IMR-90 (cell line): ENCODE measurements at regions not wholly inside any gene's neighbourhood (a gene's known extent, or its start where the extent isn't known, plus 50 kb on each side); places are given as distances from the start of the nearest gene placed in this dataset.

Source experiments
- ATAC-seq: fragments of 200-7000 bp; cut with Tn5 transposase; 2 replicates; pipeline ENCODE4 v1.9.1; 2020; ENCODE audit warnings: low read depth, mild to moderate bottlenecking, moderate library complexity
- BruUV-seq: library from RNA; stranded (reverse); fragments of 400-500 nt; replicated peaks from 2 replicates; lab custom pipeline; 2021; lab: Mats Ljungman, UMichigan
- CTCF ChIA-PET: fragments of 300-600 bp; formaldehyde crosslinking; extraction: SDS; loops from one replicate; lab custom pipeline; 2021; ENCODE audit warnings: antibody characterized with exemption; lab: Yijun Ruan, JAX
- POLR2A ChIA-PET: fragments of 300-600 bp; sonication (Branson Sonifier 250); formaldehyde crosslinking; loops from one replicate; lab custom pipeline; 2022; ENCODE audit warnings: antibody characterized with exemption; ENCODE audit not compliant: unreplicated experiment; lab: Charles Lee
- DNase-seq: peaks from one replicate; pipeline ENCODE4 v3.0.0; 2013
- H2AFZ ChIP-seq: replicated peaks from 2 replicates; pipeline ENCODE3; 2013; ENCODE audit warnings: low read length, mild to moderate bottlenecking; ENCODE audit not compliant: poor library complexity
- H2AK5ac ChIP-seq: 2 replicates; pipeline ENCODE4 v1.6.1; 2013; ENCODE audit warnings: low read depth, low read length, inconsistent platforms
- H2AK9ac ChIP-seq: replicated peaks from 2 replicates; pipeline ENCODE3; 2013; ENCODE audit warnings: mild to moderate bottlenecking, low read depth, low read length, moderate library complexity; ENCODE audit not compliant: poor library complexity
- H2BK120ac ChIP-seq: 2 replicates; pipeline ENCODE4 v1.6.1; 2013; ENCODE audit warnings: low read depth, low read length, inconsistent platforms
- H2BK15ac ChIP-seq: 3 replicates; pipeline ENCODE4 v1.6.1; 2013; ENCODE audit warnings: low read depth, low read length, inconsistent platforms
- H2BK20ac ChIP-seq: 2 replicates; pipeline ENCODE4 v1.6.1; 2013; ENCODE audit warnings: low read depth, mild to moderate bottlenecking, inconsistent platforms, low read length, moderate library complexity
- H2BK5ac ChIP-seq: 2 replicates; pipeline ENCODE4 v1.6.1; 2013; ENCODE audit warnings: mild to moderate bottlenecking, low read depth, low read length, inconsistent platforms; ENCODE audit not compliant: poor library complexity, severe bottlenecking
- H3K14ac ChIP-seq: replicated peaks from 2 replicates; pipeline ENCODE4 v1.6.1; 2013; ENCODE audit warnings: low read depth, low read length, inconsistent platforms
- H3K18ac ChIP-seq: 2 replicates; pipeline ENCODE4 v1.6.1; 2013; ENCODE audit warnings: low read depth, low read length, control low read depth
- H3K23ac ChIP-seq: 2 replicates; pipeline ENCODE4 v1.6.1; 2013; ENCODE audit warnings: low read depth, low read length, inconsistent platforms
- H3K27ac ChIP-seq: 2 replicates; pipeline ENCODE4 v1.5.1; 2013; ENCODE audit warnings: mild to moderate bottlenecking, control low read depth, low read length; ENCODE audit not compliant: insufficient read depth
- H3K27me3 ChIP-seq: 2 replicates; pipeline ENCODE4 v1.6.1; 2013; ENCODE audit warnings: low read length; ENCODE audit not compliant: control insufficient read depth, insufficient read depth
- H3K36me3 ChIP-seq: 2 replicates; pipeline ENCODE4 v1.6.1; 2013; ENCODE audit warnings: low read length, mixed read lengths; ENCODE audit not compliant: control insufficient read depth, insufficient read depth
- H3K4ac ChIP-seq: 2 replicates; pipeline ENCODE4 v1.6.1; 2013; ENCODE audit warnings: low read depth, low read length, inconsistent platforms
- H3K4me1 ChIP-seq: 2 replicates; pipeline ENCODE4 v1.6.1; 2013; ENCODE audit warnings: low read length, mixed read lengths; ENCODE audit not compliant: control insufficient read depth, insufficient read depth
- H3K4me2 ChIP-seq: 2 replicates; pipeline ENCODE4 v1.6.1; 2013; ENCODE audit warnings: low read depth, mild to moderate bottlenecking, control low read depth, low read length, moderate library complexity
- H3K4me3 ChIP-seq: 2 replicates; pipeline ENCODE4 v1.5.1; 2013; ENCODE audit warnings: low read depth, mild to moderate bottlenecking, control low read depth, low read length, moderate library complexity; ENCODE audit not compliant: insufficient read depth
- H3K56ac ChIP-seq: 2 replicates; pipeline ENCODE4 v1.6.1; 2013; ENCODE audit warnings: low read length, inconsistent platforms; ENCODE audit not compliant: insufficient read depth; ENCODE audit errors: extremely low read depth
- H3K79me1 ChIP-seq, 2 experiments: 2 replicates each; pipeline ENCODE4 v1.6.1; 2013; ENCODE audit warnings: low read length in 2 of 2, inconsistent platforms in 1 of 2, low read depth in 1 of 2
- H3K9ac ChIP-seq: 2 replicates; pipeline ENCODE4 v1.6.1; 2013; ENCODE audit warnings: low read depth, low read length, control low read depth
- H3K9me1 ChIP-seq: 2 replicates; pipeline ENCODE4 v1.6.1; 2013; ENCODE audit warnings: low read length, inconsistent platforms; ENCODE audit not compliant: insufficient read depth
- H3K9me3 ChIP-seq: 2 replicates; pipeline ENCODE4 v1.6.1; 2013; ENCODE audit warnings: low read length; ENCODE audit not compliant: control insufficient read depth, insufficient read depth
- H4K20me1 ChIP-seq: 2 replicates; pipeline ENCODE4 v1.6.1; 2013; ENCODE audit warnings: low read length, inconsistent platforms; ENCODE audit not compliant: insufficient read depth
- H4K5ac ChIP-seq: 2 replicates; pipeline ENCODE4 v1.6.1; 2013; ENCODE audit warnings: mild to moderate bottlenecking, low read depth, low read length, control low read depth
- H4K8ac ChIP-seq, 2 experiments: 2 replicates each; pipeline ENCODE4 v1.6.1; 2013; ENCODE audit warnings: low read depth in 2 of 2, low read length in 2 of 2, control low read depth in 1 of 2, inconsistent platforms in 1 of 2
- H4K91ac ChIP-seq: 2 replicates; pipeline ENCODE4 v1.6.1; 2013; ENCODE audit warnings: low read depth, low read length, inconsistent platforms; ENCODE audit not compliant: insufficient read depth
- BHLHE40 ChIP-seq: fragments of 150-350 bp; IDR thresholded peaks from 2 replicates; pipeline ENCODE4 v1.6.1; 2016; ENCODE audit warnings: mild to moderate bottlenecking, low read depth, low read length
- MXI1 ChIP-seq: IDR thresholded peaks from 2 replicates; pipeline ENCODE4 v1.6.1; 2012; ENCODE audit warnings: low read depth, mild to moderate bottlenecking, low read length, moderate library complexity, borderline replicate concordance
- RCOR1 ChIP-seq: IDR thresholded peaks from 2 replicates; pipeline ENCODE4 v1.6.1; 2012; ENCODE audit warnings: mild to moderate bottlenecking, low read length, improper control_type of control experiment; ENCODE audit not compliant: insufficient replicate concordance
- WGBS, 2 experiments: methylation state at CpG; one replicate each; pipeline versions ENCODE4 v1.1.5 to v1.1.7; 2013; ENCODE audit warnings: missing lambda C conversion rate in 2 of 2; ENCODE audit not compliant: insufficient read length in 1 of 2; ENCODE audit errors: extremely low coverage in 2 of 2; 5-methylcytosine and 5-hydroxymethylcytosine counted together
- dilution Hi-C: fragments of 300-500 bp; cut with HindIII; formaldehyde crosslinking; loops from one replicate; pipeline ENCODE4 v1.14.3; 2018; ENCODE audit warnings: low sequenced_read_pairs; ENCODE audit not compliant: unreplicated experiment
- in situ Hi-C: fragments of 300-500 bp; cut with MboI; formaldehyde crosslinking; loops from 3 replicates; pipeline ENCODE4 v1.14.3; 2019; ENCODE audit warnings: low sequenced_read_pairs, inconsistent platforms, mixed read lengths
- intact Hi-C: fragments of 100-400 bp; cut with micrococcal nuclease; formaldehyde crosslinking; loops from 2 replicates; pipeline ENCODE4 v1.10.0; 2022
- TF ChIP-seq, protein P1 (sequence below): fragments of 150-350 bp; IDR thresholded peaks from 2 replicates; pipeline ENCODE4 v1.6.1; 2017; ENCODE audit warnings: mild to moderate bottlenecking, antibody characterized with exemption, low read length, low read depth

- peak overlapping the region; percentile 86 for H2BK20ac ChIP-seq
- in situ Hi-C loops = loop anchor here (25.0 kb wide), 2 partner anchors 501 to 1049 kb away; partner anchors contain the start of genes ATP5F1C and KIN
- ChIA-PET POLR2A (interaction anchor here (0.7 kb wide), 1 partner anchor 10 kb away, joined by 3 read pairs; no protein-coding TSS in a partner anchor), CTCF (interaction anchor here (0.9 to 1.8 kb wide), 2 partner anchors 11 to 49 kb away, joined by 4 read pairs; no protein-coding TSS in a partner anchor)
- H3K4me1 ChIP-seq = peaks cover 31% of the 10 kb centered on the region
- ATAC-seq = peak; percentile 76
- TF ChIP-seq BHLHE40 (peak; percentile 78; the same call in 1 of the 2 replicates), MXI1 (peak; percentile 44; the same call in 1 of the 2 replicates), RCOR1 (no peak)
- TF ChIP-seq, protein P1, sequence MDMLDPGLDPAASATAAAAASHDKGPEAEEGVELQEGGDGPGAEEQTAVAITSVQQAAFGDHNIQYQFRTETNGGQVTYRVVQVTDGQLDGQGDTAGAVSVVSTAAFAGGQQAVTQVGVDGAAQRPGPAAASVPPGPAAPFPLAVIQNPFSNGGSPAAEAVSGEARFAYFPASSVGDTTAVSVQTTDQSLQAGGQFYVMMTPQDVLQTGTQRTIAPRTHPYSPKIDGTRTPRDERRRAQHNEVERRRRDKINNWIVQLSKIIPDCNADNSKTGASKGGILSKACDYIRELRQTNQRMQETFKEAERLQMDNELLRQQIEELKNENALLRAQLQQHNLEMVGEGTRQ = peak; percentile 94
- peak overlapping the region; percentile 74 for H3K14ac ChIP-seq
- peak overlapping the region; percentile 80 for H3K27ac ChIP-seq
- H3K23ac ChIP-seq = peak overlapping the region; percentile 47; the same call in 1 of the 2 replicates
- peak overlapping the region; percentile 94 for H4K91ac ChIP-seq
- H3K27me3 ChIP-seq = no peaks in the 10 kb centered on the region
- H2AK9ac ChIP-seq = peak overlapping the region; percentile 93
- dilution Hi-C loops = no loop called here
- no peaks in the 10 kb centered on the region for H3K36me3 ChIP-seq
- 11% methylated on average over 10 of the region's 14 CpGs; no CpG with 5 or more reads in 1 of the 2 experiments for WGBS, 2 experiments
- no TSS peak for BruUV-seq
- peak overlapping the region; percentile 91 for H2BK120ac ChIP-seq
- peak overlapping the region; percentile 87 for H3K18ac ChIP-seq
- peak overlapping the region; percentile 31; the same call in 1 of the 2 replicates for H3K9ac ChIP-seq
- peak overlapping the region; percentile 91 for H3K4ac ChIP-seq
- peak overlapping the region; percentile 1 to 94; a peak in 3 of 4 replicates for H4K8ac ChIP-seq
- peak; percentile 77 for DNase-seq
- H3K4me2 ChIP-seq = peak overlapping the region; percentile 77
- no peak overlapping the region; the same call in 1 of the 2 replicates for H3K4me3 ChIP-seq
- H3K79me1 ChIP-seq = no peaks in the 10 kb centered on the region; a peak in 1 of 4 replicates
- H4K20me1 ChIP-seq = no peaks in the 10 kb centered on the region
- peak overlapping the region; percentile 43; the same call in 2 of the 3 replicates for H2BK15ac ChIP-seq
- no peaks in the 10 kb centered on the region for H3K9me3 ChIP-seq
- peak overlapping the region; percentile 90 for H2AFZ ChIP-seq
- peaks cover 14% of the 10 kb centered on the region for H3K9me1 ChIP-seq
- 0 out of 2 replicates have a peak overlapping the region, but pooled peaks have one; percentile 5 for H2AK5ac ChIP-seq
- intact Hi-C loops = no loop called here
- H2BK5ac ChIP-seq = peak overlapping the region; percentile 96
- H4K5ac ChIP-seq = peak overlapping the region; percentile 66
- H3K56ac ChIP-seq = no peak overlapping the region
These were observed 158.2 kb upstream of the PRKCQ start for GRCh38 chr10:6738112-6738768.
